ENCODE measurements at regions not wholly inside any gene's neighbourhood (a gene's known extent, or its start where the extent isn't known, plus 50 kb on each side); places are given as distances from the start of the nearest gene placed in this dataset.
"Not testable (repeated sequence)": the region's sequence is repeated elsewhere in the genome, so short reads cannot be mapped to it uniquely, and the experiment has no call there.

GRCh38 chr11:70592641-70593165 is 194.4 kb downstream of the CTTN start:
- no peak for DNase-seq (ENCODE audit: low spot score)

- no peak for DNase-seq (ENCODE audit: low spot score)
These were observed 195.2 kb downstream of the CTTN start for GRCh38 chr11:70593446-70593983.

GRCh38 chr11:70594031-70594430 is 195.7 kb downstream of the CTTN start:
- no peak for DNase-seq (ENCODE audit: low spot score)

- no peak for DNase-seq (ENCODE audit: low spot score)
These were observed 196.3 kb downstream of the CTTN start for GRCh38 chr11:70594606-70595005.

GRCh38 chr11:70595016-70595415 is 196.7 kb downstream of the CTTN start:
- no peak for DNase-seq (ENCODE audit: low spot score)

- no peak for DNase-seq (ENCODE audit: low spot score)
These were observed 197.1 kb downstream of the CTTN start for GRCh38 chr11:70595452-70595851.

- DNase-seq (ENCODE audit: low spot score), result no peak
These were observed 197.8 kb downstream of the CTTN start for GRCh38 chr11:70596091-70596490.

GRCh38 chr11:70597006-70597555 is 198.8 kb downstream of the CTTN start:
- no peak for DNase-seq (ENCODE audit: low spot score)

GRCh38 chr11:70597751-70598625 is 199.7 kb downstream of the CTTN start:
- DNase-seq (ENCODE audit: low spot score), result no peak

GRCh38 chr11:70600911-70601415 is 202.6 kb downstream of the CTTN start:
- DNase-seq (ENCODE audit: low spot score), result not testable (repeated sequence)

- no peak for DNase-seq (ENCODE audit: low spot score)
These were observed 203.7 kb downstream of the CTTN start for GRCh38 chr11:70601861-70602538.

- no peak for DNase-seq (ENCODE audit: low spot score)
These were observed 204.9 kb downstream of the CTTN start for GRCh38 chr11:70603114-70603755.

- DNase-seq (ENCODE audit: low spot score), result no peak
These were observed 205.5 kb downstream of the CTTN start for GRCh38 chr11:70603756-70604211.

GRCh38 chr11:70604221-70604620 is 205.9 kb downstream of the CTTN start:
- DNase-seq (ENCODE audit: low spot score), result no peak

GRCh38 chr11:70604630-70605467 is 206.5 kb downstream of the CTTN start:
- no peak for DNase-seq (ENCODE audit: low spot score)

- DNase-seq (ENCODE audit: low spot score), result no peak
These were observed 207.1 kb downstream of the CTTN start for GRCh38 chr11:70605468-70605815.

- DNase-seq (ENCODE audit: low spot score), result no peak
These were observed 207.5 kb downstream of the CTTN start for GRCh38 chr11:70605846-70606245.

- DNase-seq (ENCODE audit: low spot score), result no peak
These were observed 208.1 kb downstream of the CTTN start for GRCh38 chr11:70606248-70606950.

- DNase-seq (ENCODE audit: low spot score), result no peak
These were observed 208.6 kb downstream of the CTTN start for GRCh38 chr11:70606951-70607330.

- DNase-seq (ENCODE audit: low spot score), result no peak
These were observed 209.2 kb downstream of the CTTN start for GRCh38 chr11:70607561-70607960.

Measured in AG08396 (cell line).